ENCODE measurements at regions not wholly inside any gene's neighbourhood (a gene's known extent, or its start where the extent isn't known, plus 50 kb on each side); places are given as distances from the start of the nearest gene placed in this dataset.
A peak's percentile ranks its signal among the peaks of the same experiment; 100 is the strongest.

DNA sequence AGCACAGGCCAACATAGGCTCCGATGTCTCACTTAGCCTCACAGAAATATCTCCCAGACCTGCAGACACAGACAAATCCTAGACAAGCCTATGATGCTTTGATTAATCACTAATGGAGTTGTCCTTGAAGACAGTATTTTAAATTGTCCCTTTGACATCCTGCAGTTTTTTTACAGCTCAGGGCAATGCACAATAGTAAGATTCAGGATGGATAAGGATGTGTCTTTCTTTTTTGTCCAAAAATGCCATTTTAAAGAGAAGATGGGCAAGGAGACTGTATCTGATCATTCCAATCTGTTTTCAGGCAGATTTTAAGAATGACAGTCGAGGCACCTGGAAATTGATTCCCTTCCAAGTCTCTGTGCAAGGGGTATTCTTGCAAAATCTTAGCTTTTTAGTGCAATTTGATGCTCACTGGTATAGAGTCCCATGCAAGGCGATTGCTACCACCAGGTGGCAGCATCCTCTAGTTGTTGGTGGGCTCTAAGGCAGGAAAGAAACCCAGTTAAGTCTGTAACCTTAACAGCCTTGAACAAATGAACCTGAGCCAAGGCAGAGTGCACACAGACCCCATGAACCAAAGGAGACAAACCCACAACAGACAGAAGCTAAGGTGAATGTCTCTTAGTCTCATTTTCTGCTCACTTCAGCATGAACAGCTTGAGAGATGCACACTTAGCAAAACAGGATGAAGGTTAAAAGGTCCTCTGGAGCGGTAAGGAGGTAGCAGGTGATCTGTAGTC, 51.2 kb upstream of the MINAR1 start:
- TF ChIP-seq, protein P1, sequence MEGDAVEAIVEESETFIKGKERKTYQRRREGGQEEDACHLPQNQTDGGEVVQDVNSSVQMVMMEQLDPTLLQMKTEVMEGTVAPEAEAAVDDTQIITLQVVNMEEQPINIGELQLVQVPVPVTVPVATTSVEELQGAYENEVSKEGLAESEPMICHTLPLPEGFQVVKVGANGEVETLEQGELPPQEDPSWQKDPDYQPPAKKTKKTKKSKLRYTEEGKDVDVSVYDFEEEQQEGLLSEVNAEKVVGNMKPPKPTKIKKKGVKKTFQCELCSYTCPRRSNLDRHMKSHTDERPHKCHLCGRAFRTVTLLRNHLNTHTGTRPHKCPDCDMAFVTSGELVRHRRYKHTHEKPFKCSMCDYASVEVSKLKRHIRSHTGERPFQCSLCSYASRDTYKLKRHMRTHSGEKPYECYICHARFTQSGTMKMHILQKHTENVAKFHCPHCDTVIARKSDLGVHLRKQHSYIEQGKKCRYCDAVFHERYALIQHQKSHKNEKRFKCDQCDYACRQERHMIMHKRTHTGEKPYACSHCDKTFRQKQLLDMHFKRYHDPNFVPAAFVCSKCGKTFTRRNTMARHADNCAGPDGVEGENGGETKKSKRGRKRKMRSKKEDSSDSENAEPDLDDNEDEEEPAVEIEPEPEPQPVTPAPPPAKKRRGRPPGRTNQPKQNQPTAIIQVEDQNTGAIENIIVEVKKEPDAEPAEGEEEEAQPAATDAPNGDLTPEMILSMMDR (IDR thresholded peaks at IDR 0.05), result peak; percentile 83 to 93 (median 88)
- TF ChIP-seq POLR2AphosphoS5 (IDR thresholded peaks at IDR 0.05) (no peak), POLR2A (IDR thresholded peaks at IDR 0.05) (no peak)
